Gastroesophageal sphincter (tissue), 3 donors: ENCODE measurements at regions not wholly inside any gene's neighbourhood (a gene's known extent, or its start where the extent isn't known, plus 50 kb on each side); places are given as distances from the start of the nearest gene placed in this dataset.

Source experiments
- CTCF ChIP-seq, 4 experiments: fragments of 200-600 bp in 2 of 4; fragments of 450-650 bp in 2 of 4; sonication (generic) in 1 of 4; IDR thresholded peaks; one replicate each; pipeline ENCODE4 v1.5.1; 2017 to 2019; ENCODE audit warnings: antibody characterized with exemption in 4 of 4, mild to moderate bottlenecking in 2 of 4, moderate library complexity in 2 of 4
- EP300 ChIP-seq: sonication (generic); formaldehyde crosslinking; IDR thresholded peaks from one replicate; pipeline ENCODE4 v1.6.1; 2017; ENCODE audit warnings: antibody characterized with exemption, mild to moderate bottlenecking
- POLR2A ChIP-seq, 2 donors: fragments of 450-650 bp; IDR thresholded peaks; one replicate each; pipeline ENCODE4 v1.6.1; 2017; ENCODE audit warnings: antibody characterized with exemption in 2 of 2, mild to moderate bottlenecking in 2 of 2, moderate library complexity in 1 of 2
- POLR2AphosphoS5 ChIP-seq: sonication (generic); formaldehyde crosslinking; IDR thresholded peaks from one replicate; pipeline ENCODE4 v1.6.1; 2017; ENCODE audit warnings: antibody characterized with exemption

GRCh38 chr16:26521626-26522025 is 545.1 kb upstream of the C16orf82 start:
- no peak for TF ChIP-seq POLR2AphosphoS5
- TF ChIP-seq CTCF (IDR thresholded peaks at IDR 0.05), result no peak
- TF ChIP-seq EP300, result no peak
- TF ChIP-seq POLR2A (IDR thresholded peaks at IDR 0.05), result no peak
